MM.1S (cell line): ENCODE measurements at regions not wholly inside any gene's neighbourhood (a gene's known extent, or its start where the extent isn't known, plus 50 kb on each side); places are given as distances from the start of the nearest gene placed in this dataset.

ENCODE experiments used
- DNase-seq: peaks from one replicate; pipeline ENCODE4 v3.0.0-alpha.2; 2015
- H2AFZ ChIP-seq: fragments of 300-600 bp; sonication (generic); 2 replicates; pipeline ENCODE4 v1.6.0; 2016; ENCODE audit warnings: antibody characterized with exemption, low read length
- H3F3A ChIP-seq: fragments of 300-600 bp; sonication (generic); 2 replicates; pipeline ENCODE4 v1.6.1; 2016; ENCODE audit warnings: mild to moderate bottlenecking, antibody characterized with exemption, low read length, moderate library complexity, mixed read lengths; ENCODE audit not compliant: insufficient read depth
- H3K27ac ChIP-seq: fragments of 300-600 bp; sonication (generic); 2 replicates; pipeline ENCODE4 v1.5.1; 2016; ENCODE audit warnings: mild to moderate bottlenecking, low read length
- H3K27me3 ChIP-seq: fragments of 300-600 bp; sonication (generic); replicated peaks from 2 replicates; pipeline ENCODE4 v1.6.0; 2016; ENCODE audit warnings: low read length; ENCODE audit not compliant: insufficient read depth
- H3K36me3 ChIP-seq: fragments of 300-600 bp; sonication (generic); replicated peaks from 2 replicates; pipeline ENCODE4 v1.6.1; 2016; ENCODE audit warnings: mild to moderate bottlenecking, low read length, mixed read lengths; ENCODE audit not compliant: insufficient read depth
- H3K4me1 ChIP-seq: fragments of 300-600 bp; sonication (generic); 2 replicates; pipeline ENCODE4 v1.6.1; 2016; ENCODE audit warnings: low read length, mixed read lengths
- H3K4me2 ChIP-seq: fragments of 300-600 bp; sonication (generic); 2 replicates; pipeline ENCODE4 v1.6.0; 2016; ENCODE audit warnings: low read depth, low read length
- H3K4me3 ChIP-seq: fragments of 300-600 bp; sonication (generic); 2 replicates; pipeline ENCODE4 v1.5.1; 2016; ENCODE audit warnings: low read length, mixed read lengths
- H3K79me2 ChIP-seq: fragments of 300-600 bp; sonication (generic); 2 replicates; pipeline ENCODE4 v1.6.1; 2016; ENCODE audit warnings: mixed run types, low read length, mixed read lengths
- H3K9ac ChIP-seq: fragments of 300-600 bp; sonication (generic); 2 replicates; pipeline ENCODE4 v1.6.1; 2016; ENCODE audit warnings: low read length, mixed read lengths
- H3K9me2 ChIP-seq: fragments of 300-600 bp; sonication (generic); replicated peaks from 2 replicates; pipeline ENCODE4 v1.6.1; 2016; ENCODE audit warnings: mild to moderate bottlenecking, low read length, mixed read lengths; ENCODE audit not compliant: insufficient read depth
- H3K9me3 ChIP-seq: fragments of 300-600 bp; sonication (generic); replicated peaks from 2 replicates; pipeline ENCODE4 v1.6.1; 2016; ENCODE audit warnings: mild to moderate bottlenecking, low read length, mixed read lengths; ENCODE audit not compliant: insufficient read depth
- H4K20me1 ChIP-seq: fragments of 300-600 bp; sonication (generic); 2 replicates; pipeline ENCODE4 v1.6.1; 2016; ENCODE audit warnings: mild to moderate bottlenecking, low read length, moderate library complexity, mixed read lengths; ENCODE audit not compliant: insufficient read depth
- EZH2 ChIP-seq: fragments of 300-600 bp; sonication (generic); optimal IDR thresholded peaks from 2 replicates; pipeline ENCODE3; 2017; ENCODE audit warnings: low read depth, mild to moderate bottlenecking, antibody characterized with exemption, low read length, mixed read lengths
- EZH2phosphoT487 ChIP-seq: fragments of 300-600 bp; sonication (generic); IDR thresholded peaks from 2 replicates; pipeline ENCODE4 v1.6.1; 2018; ENCODE audit warnings: antibody characterized with exemption, low read length
- TF ChIP-seq, protein P1 (sequence below): fragments of 300-600 bp; sonication (generic); IDR thresholded peaks from 2 replicates; pipeline ENCODE4 v1.5.1; 2016; ENCODE audit warnings: antibody characterized with exemption, low read length, mixed read lengths

- Histone ChIP-seq H3K9me3 (no peaks in the 10 kb centered on the region), H2AFZ (no peak overlapping the region), H3K4me1 (no peaks in the 10 kb centered on the region), H3K9me2 (no peaks in the 10 kb centered on the region), H3K36me3 (no peaks in the 10 kb centered on the region), H3K79me2 (no peaks in the 10 kb centered on the region), H3K9ac (no peak overlapping the region), H3K4me3 (no peak overlapping the region), H4K20me1 (no peaks in the 10 kb centered on the region), H3K27ac (no peak overlapping the region), H3F3A (no peaks in the 10 kb centered on the region), H3K27me3 (no peaks in the 10 kb centered on the region), H3K4me2 (no peak overlapping the region)
- TF ChIP-seq, protein P1, sequence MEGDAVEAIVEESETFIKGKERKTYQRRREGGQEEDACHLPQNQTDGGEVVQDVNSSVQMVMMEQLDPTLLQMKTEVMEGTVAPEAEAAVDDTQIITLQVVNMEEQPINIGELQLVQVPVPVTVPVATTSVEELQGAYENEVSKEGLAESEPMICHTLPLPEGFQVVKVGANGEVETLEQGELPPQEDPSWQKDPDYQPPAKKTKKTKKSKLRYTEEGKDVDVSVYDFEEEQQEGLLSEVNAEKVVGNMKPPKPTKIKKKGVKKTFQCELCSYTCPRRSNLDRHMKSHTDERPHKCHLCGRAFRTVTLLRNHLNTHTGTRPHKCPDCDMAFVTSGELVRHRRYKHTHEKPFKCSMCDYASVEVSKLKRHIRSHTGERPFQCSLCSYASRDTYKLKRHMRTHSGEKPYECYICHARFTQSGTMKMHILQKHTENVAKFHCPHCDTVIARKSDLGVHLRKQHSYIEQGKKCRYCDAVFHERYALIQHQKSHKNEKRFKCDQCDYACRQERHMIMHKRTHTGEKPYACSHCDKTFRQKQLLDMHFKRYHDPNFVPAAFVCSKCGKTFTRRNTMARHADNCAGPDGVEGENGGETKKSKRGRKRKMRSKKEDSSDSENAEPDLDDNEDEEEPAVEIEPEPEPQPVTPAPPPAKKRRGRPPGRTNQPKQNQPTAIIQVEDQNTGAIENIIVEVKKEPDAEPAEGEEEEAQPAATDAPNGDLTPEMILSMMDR = no peak
- no peak for TF ChIP-seq EZH2
- no peak for DNase-seq
Measured at GRCh38 chr6:159594106-159594749, 98.8 kb downstream of the SOD2 start.

- Histone ChIP-seq H3K9me2 (no peaks in the 10 kb centered on the region), H3K4me2 (no peak overlapping the region), H3K27me3 (no peaks in the 10 kb centered on the region), H3K36me3 (no peaks in the 10 kb centered on the region), H3K4me3 (no peak overlapping the region), H3K9me3 (no peaks in the 10 kb centered on the region), H3K9ac (no peak overlapping the region), H4K20me1 (no peaks in the 10 kb centered on the region), H2AFZ (no peak overlapping the region), H3K27ac (no peak overlapping the region), H3F3A (no peaks in the 10 kb centered on the region), H3K79me2 (no peaks in the 10 kb centered on the region), H3K4me1 (no peaks in the 10 kb centered on the region)
- no peak for TF ChIP-seq EZH2phosphoT487
- TF ChIP-seq, protein P1 = no peak
- no peak for TF ChIP-seq EZH2
- no peak for DNase-seq
Measured at GRCh38 chr6:159590835-159591234, 102.2 kb downstream of the SOD2 start.

GRCh38 chr6:159586684-159587083 lies 106.4 kb downstream of the SOD2 start:
- Histone ChIP-seq H3K36me3 (no peaks in the 10 kb centered on the region), H3K4me1 (no peaks in the 10 kb centered on the region), H3K27me3 (no peaks in the 10 kb centered on the region), H3K4me3 (no peak overlapping the region), H4K20me1 (no peaks in the 10 kb centered on the region), H3K27ac (no peak overlapping the region), H3K9me3 (no peaks in the 10 kb centered on the region), H3K9me2 (no peaks in the 10 kb centered on the region), H3K4me2 (no peak overlapping the region), H3F3A (no peaks in the 10 kb centered on the region), H2AFZ (no peak overlapping the region), H3K79me2 (no peaks in the 10 kb centered on the region), H3K9ac (no peak overlapping the region)
- TF ChIP-seq, protein P1 = no peak
- no peak for TF ChIP-seq EZH2phosphoT487
- TF ChIP-seq EZH2 = no peak
- no peak for DNase-seq
